Chondrocyte (in vitro differentiated cells): ENCODE measurements at regions not wholly inside any gene's neighbourhood (a gene's known extent, or its start where the extent isn't known, plus 50 kb on each side); places are given as distances from the start of the nearest gene placed in this dataset.

Experiments
- DNase-seq: peaks from one replicate; pipeline ENCODE4 v3.0.0; 2021; ENCODE audit warnings: mixed read lengths, low spot score
- H3K27ac Mint-ChIP-seq: one replicate; pipeline ENCODE4 v1.8.0; 2021; ENCODE audit warnings: mild to moderate bottlenecking, moderate library complexity, mixed read lengths; ENCODE audit not compliant: unreplicated experiment
- H3K27me3 Mint-ChIP-seq: 2 replicates; pipeline ENCODE4 v1.8.0; 2021; ENCODE audit warnings: low read depth, mixed read lengths
- H3K36me3 Mint-ChIP-seq: 2 replicates; pipeline ENCODE4 v1.8.0; 2021; ENCODE audit warnings: low read depth, mixed read lengths
- H3K4me1 Mint-ChIP-seq: 2 replicates; pipeline ENCODE4 v1.8.0; 2021; ENCODE audit warnings: low read depth, mild to moderate bottlenecking, mixed read lengths
- H3K4me3 Mint-ChIP-seq: one replicate; pipeline ENCODE4 v1.8.0; 2021; ENCODE audit warnings: mild to moderate bottlenecking, moderate library complexity, mixed read lengths; ENCODE audit not compliant: unreplicated experiment
- H3K9me3 Mint-ChIP-seq: 2 replicates; pipeline ENCODE4 v1.8.0; 2021; ENCODE audit warnings: low read depth, mixed read lengths
- CTCF ChIP-seq: fragments of 200-600 bp; sonication (generic); IDR thresholded peaks from 2 replicates; pipeline ENCODE4 v1.5.0; 2021; ENCODE audit warnings: antibody characterized with exemption, mild to moderate bottlenecking, moderate library complexity

- Mint-ChIP-seq H3K4me3 (no peak overlapping the region), H3K27me3 (no peaks in the 10 kb centered on the region), H3K36me3 (no peaks in the 10 kb centered on the region), H3K9me3 (peaks cover 50% of the 10 kb centered on the region), H3K4me1 (no peaks in the 10 kb centered on the region), H3K27ac (no peak overlapping the region)
- DNase-seq: no peak
- no peak for TF ChIP-seq CTCF
These were observed 454.8 kb upstream of the NUPR2 start for GRCh38 chr7:56570968-56571367.

- H3K9me3 Mint-ChIP-seq: peaks cover 61% of the 10 kb centered on the region
- no peaks in the 10 kb centered on the region for H3K27me3 Mint-ChIP-seq
- H3K4me1 Mint-ChIP-seq: no peaks in the 10 kb centered on the region
- DNase-seq: no peak
- no peak overlapping the region for H3K4me3 Mint-ChIP-seq
- H3K27ac Mint-ChIP-seq: no peak overlapping the region
- H3K36me3 Mint-ChIP-seq: peaks cover 2% of the 10 kb centered on the region
- TF ChIP-seq CTCF: no peak
These were observed 422.6 kb upstream of the NUPR2 start for GRCh38 chr7:56538541-56539429.

GRCh38 chr7:56537952-56538351, 421.7 kb upstream of the NUPR2 start:
- Mint-ChIP-seq H3K9me3 (peaks cover 63% of the 10 kb centered on the region), H3K4me3 (no peak overlapping the region), H3K4me1 (no peaks in the 10 kb centered on the region), H3K36me3 (peaks cover 2% of the 10 kb centered on the region), H3K27ac (no peak overlapping the region), H3K27me3 (no peaks in the 10 kb centered on the region)
- no peak for TF ChIP-seq CTCF
- no peak for DNase-seq

- H3K36me3 Mint-ChIP-seq: peaks cover 2% of the 10 kb centered on the region
- DNase-seq: no peak
- no peaks in the 10 kb centered on the region for H3K4me1 Mint-ChIP-seq
- no peak for TF ChIP-seq CTCF
- no peak overlapping the region for H3K27ac Mint-ChIP-seq
- H3K9me3 Mint-ChIP-seq: peaks cover 64% of the 10 kb centered on the region
- H3K27me3 Mint-ChIP-seq: no peaks in the 10 kb centered on the region
- no peak overlapping the region for H3K4me3 Mint-ChIP-seq
These were observed 421.3 kb upstream of the NUPR2 start for GRCh38 chr7:56537477-56537876.

- no peak overlapping the region for H3K27ac Mint-ChIP-seq
- no peak for TF ChIP-seq CTCF
- H3K9me3 Mint-ChIP-seq: peaks cover 55% of the 10 kb centered on the region
- no peak overlapping the region for H3K4me3 Mint-ChIP-seq
- no peaks in the 10 kb centered on the region for H3K4me1 Mint-ChIP-seq
- no peaks in the 10 kb centered on the region for H3K27me3 Mint-ChIP-seq
- peaks cover 3% of the 10 kb centered on the region for H3K36me3 Mint-ChIP-seq
- no peak for DNase-seq
These were observed 378.9 kb upstream of the NUPR2 start for GRCh38 chr7:56495165-56495564.
